SU-DHL-6 (cell line): ENCODE measurements at regions not wholly inside any gene's neighbourhood (a gene's known extent, or its start where the extent isn't known, plus 50 kb on each side); places are given as distances from the start of the nearest gene placed in this dataset.

ENCODE experiments used
- H2AFZ ChIP-seq: fragments of 200-600 bp; sonication (generic); 2 replicates; pipeline ENCODE4 v1.6.1; 2014; ENCODE audit warnings: low read depth, mild to moderate bottlenecking, moderate library complexity, mixed read lengths, antibody characterized with exemption, low read length; ENCODE audit not compliant: severe bottlenecking
- H3F3A ChIP-seq: fragments of 200-600 bp; shearing (Covaris generic); 2 replicates; pipeline ENCODE4 v1.6.0; 2016; ENCODE audit warnings: antibody characterized with exemption, mild to moderate bottlenecking; ENCODE audit not compliant: insufficient read depth
- H3K27ac ChIP-seq: fragments of 200-600 bp; sonication (generic); 2 replicates; pipeline ENCODE4 v1.5.1; 2016; ENCODE audit warnings: low read depth, mild to moderate bottlenecking, low read length, moderate library complexity, mixed read lengths
- H3K27me3 ChIP-seq: fragments of 200-600 bp; sonication (generic), shearing (Covaris generic); 2 replicates; pipeline ENCODE4 v1.6.0; 2014; ENCODE audit warnings: mild to moderate bottlenecking, low read length
- H3K36me3 ChIP-seq: fragments of 200-600 bp; sonication (generic); 2 replicates; pipeline ENCODE4 v1.6.1; 2014; ENCODE audit warnings: mild to moderate bottlenecking, low read length, mixed read lengths
- H3K4me2 ChIP-seq: fragments of 300-600, 200-600 bp; shearing (Covaris generic), sonication (generic); 2 replicates; pipeline ENCODE4 v1.6.0; 2014; ENCODE audit warnings: low read length, low read depth, mild to moderate bottlenecking; ENCODE audit not compliant: poor library complexity, severe bottlenecking
- H3K4me3 ChIP-seq: fragments of 200-600 bp; sonication (generic); 2 replicates; pipeline ENCODE4 v1.5.1; 2014; ENCODE audit warnings: antibody characterized with exemption, low read length, mild to moderate bottlenecking, mixed read lengths; ENCODE audit not compliant: insufficient read depth, poor library complexity, severe bottlenecking
- H3K79me2 ChIP-seq: fragments of 200-600 bp; sonication (generic); 2 replicates; pipeline ENCODE4 v1.6.1; 2014; ENCODE audit warnings: mild to moderate bottlenecking, low read length, moderate library complexity; ENCODE audit not compliant: insufficient read depth
- H3K9ac ChIP-seq: fragments of 200-600 bp; sonication (generic); 2 replicates; pipeline ENCODE4 v1.7.0; 2014; ENCODE audit warnings: mild to moderate bottlenecking, low read length
- H3K9me2 ChIP-seq: fragments of 200-600 bp; sonication (generic); replicated peaks from 2 replicates; pipeline ENCODE4 v1.6.1; 2014; ENCODE audit warnings: low read length; ENCODE audit not compliant: insufficient read depth
- H3K9me3 ChIP-seq: fragments of 200-600 bp; sonication (generic); 2 replicates; pipeline ENCODE4 v1.6.1; 2014; ENCODE audit warnings: low read length, mixed read lengths; ENCODE audit not compliant: insufficient read depth
- H4K20me1 ChIP-seq: fragments of 200-600 bp; sonication (generic); 2 replicates; pipeline ENCODE4 v1.6.1; 2014; ENCODE audit warnings: low read depth, mild to moderate bottlenecking, antibody characterized with exemption, low read length, moderate library complexity, mixed read lengths
- EZH2phosphoT487 ChIP-seq: fragments of 200-600 bp; sonication (generic), shearing (Covaris generic); conservative IDR thresholded peaks from 2 replicates; pipeline ENCODE4 v1.6.1; 2018; ENCODE audit warnings: mild to moderate bottlenecking, antibody characterized with exemption, low read length, moderate library complexity, mixed read lengths
- TF ChIP-seq, protein P1 (sequence below): fragments of 200-600 bp; sonication (generic); IDR thresholded peaks from one replicate; pipeline ENCODE4 v1.5.1; 2017; ENCODE audit warnings: antibody characterized with exemption, mild to moderate bottlenecking, low read length, moderate library complexity; ENCODE audit not compliant: insufficient read depth, poor library complexity, severe bottlenecking

DNA sequence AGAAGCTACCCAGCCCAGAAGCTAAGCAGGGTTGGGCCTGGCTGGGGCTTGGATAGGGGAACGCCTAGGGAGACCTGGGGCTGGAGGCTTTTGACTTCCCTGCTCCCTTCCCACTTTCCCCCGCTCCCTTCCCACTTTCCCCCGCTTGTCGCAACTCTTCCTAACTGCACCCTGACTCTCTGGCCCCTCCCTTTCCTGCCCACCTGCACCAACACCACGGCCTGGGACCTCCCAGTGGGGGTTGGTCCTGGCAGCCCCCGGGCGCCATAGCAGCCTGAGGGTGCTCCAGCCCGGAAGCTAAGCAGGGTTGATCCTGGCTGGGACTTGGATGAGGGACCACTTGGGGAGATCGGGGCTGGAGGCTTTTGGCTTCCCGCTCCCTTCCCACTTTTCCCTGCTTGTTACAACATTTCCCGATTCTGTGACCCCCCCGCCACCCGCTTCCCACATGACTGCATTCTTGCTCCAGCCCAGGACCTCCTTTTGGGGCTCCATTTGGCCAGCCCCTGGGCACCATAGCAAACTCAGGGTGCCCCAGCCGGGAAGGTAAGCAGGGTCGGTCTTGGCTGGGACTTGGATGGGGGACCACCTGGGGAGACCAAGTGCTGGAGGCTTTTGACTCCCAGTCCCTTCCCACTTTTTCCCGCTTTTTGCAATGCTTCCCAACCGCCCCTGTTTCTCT is 2287.0 kb downstream of the TP53TG3F start:
- Histone ChIP-seq H3K79me2 (no peaks in the 10 kb centered on the region), H3K9me2 (no peaks in the 10 kb centered on the region), H2AFZ (no peak overlapping the region), H3K36me3 (no peaks in the 10 kb centered on the region), H3K27me3 (no peaks in the 10 kb centered on the region), H3F3A (no peaks in the 10 kb centered on the region), H3K27ac (no peak overlapping the region), H3K4me3 (no peak overlapping the region), H3K4me2 (no peak overlapping the region), H3K9ac (no peak overlapping the region), H3K9me3 (peaks cover 4% of the 10 kb centered on the region; the same call in 1 of the 2 replicates), H4K20me1 (no peaks in the 10 kb centered on the region)
- no peak for TF ChIP-seq EZH2phosphoT487
- TF ChIP-seq, protein P1, sequence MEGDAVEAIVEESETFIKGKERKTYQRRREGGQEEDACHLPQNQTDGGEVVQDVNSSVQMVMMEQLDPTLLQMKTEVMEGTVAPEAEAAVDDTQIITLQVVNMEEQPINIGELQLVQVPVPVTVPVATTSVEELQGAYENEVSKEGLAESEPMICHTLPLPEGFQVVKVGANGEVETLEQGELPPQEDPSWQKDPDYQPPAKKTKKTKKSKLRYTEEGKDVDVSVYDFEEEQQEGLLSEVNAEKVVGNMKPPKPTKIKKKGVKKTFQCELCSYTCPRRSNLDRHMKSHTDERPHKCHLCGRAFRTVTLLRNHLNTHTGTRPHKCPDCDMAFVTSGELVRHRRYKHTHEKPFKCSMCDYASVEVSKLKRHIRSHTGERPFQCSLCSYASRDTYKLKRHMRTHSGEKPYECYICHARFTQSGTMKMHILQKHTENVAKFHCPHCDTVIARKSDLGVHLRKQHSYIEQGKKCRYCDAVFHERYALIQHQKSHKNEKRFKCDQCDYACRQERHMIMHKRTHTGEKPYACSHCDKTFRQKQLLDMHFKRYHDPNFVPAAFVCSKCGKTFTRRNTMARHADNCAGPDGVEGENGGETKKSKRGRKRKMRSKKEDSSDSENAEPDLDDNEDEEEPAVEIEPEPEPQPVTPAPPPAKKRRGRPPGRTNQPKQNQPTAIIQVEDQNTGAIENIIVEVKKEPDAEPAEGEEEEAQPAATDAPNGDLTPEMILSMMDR = no peak

DNA sequence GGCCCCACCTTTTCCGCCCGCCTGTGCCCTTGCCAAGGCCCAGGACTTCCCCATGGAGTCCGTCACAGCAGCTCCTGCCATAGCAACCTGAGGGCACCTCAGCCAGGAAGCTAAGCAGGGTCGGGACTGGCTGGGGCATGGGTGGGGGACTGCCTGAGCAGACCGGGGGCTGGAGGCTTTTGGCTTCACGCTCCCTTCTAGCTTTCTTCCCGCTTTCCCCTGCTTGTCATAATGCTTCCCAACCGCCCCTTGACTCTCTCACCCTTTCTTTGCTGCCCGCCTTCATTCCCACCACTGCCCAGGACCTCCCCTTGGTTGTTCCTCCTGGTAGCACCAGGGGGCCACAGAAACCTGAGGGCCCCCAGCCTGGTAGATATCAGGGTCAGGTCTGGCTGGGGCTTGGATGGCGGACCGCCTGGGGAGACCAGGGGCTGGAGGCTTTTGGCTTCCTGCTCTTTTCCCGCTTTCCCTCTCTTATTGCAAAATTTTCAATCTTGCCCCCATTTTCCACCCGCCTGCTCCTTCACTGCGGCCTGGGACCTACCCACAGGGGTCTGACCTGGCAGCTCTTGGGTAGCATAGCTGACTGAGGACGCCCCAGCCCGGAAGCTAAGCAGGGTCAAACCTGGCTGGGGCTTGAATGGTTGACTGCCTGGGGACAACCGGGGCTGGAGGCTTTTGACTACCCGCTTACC is 2287.7 kb downstream of the TP53TG3F start:
- Histone ChIP-seq H3K4me3 (no peak overlapping the region), H3K79me2 (no peaks in the 10 kb centered on the region), H4K20me1 (no peaks in the 10 kb centered on the region), H3K4me2 (no peak overlapping the region), H3K9ac (no peak overlapping the region), H3K9me3 (peaks cover 4% of the 10 kb centered on the region; the same call in 1 of the 2 replicates), H3K27ac (no peak overlapping the region), H3K9me2 (no peaks in the 10 kb centered on the region), H3K27me3 (no peaks in the 10 kb centered on the region), H3K36me3 (no peaks in the 10 kb centered on the region), H3F3A (no peaks in the 10 kb centered on the region), H2AFZ (no peak overlapping the region)
- no peak for TF ChIP-seq EZH2phosphoT487
- TF ChIP-seq, protein P1 = no peak

DNA sequence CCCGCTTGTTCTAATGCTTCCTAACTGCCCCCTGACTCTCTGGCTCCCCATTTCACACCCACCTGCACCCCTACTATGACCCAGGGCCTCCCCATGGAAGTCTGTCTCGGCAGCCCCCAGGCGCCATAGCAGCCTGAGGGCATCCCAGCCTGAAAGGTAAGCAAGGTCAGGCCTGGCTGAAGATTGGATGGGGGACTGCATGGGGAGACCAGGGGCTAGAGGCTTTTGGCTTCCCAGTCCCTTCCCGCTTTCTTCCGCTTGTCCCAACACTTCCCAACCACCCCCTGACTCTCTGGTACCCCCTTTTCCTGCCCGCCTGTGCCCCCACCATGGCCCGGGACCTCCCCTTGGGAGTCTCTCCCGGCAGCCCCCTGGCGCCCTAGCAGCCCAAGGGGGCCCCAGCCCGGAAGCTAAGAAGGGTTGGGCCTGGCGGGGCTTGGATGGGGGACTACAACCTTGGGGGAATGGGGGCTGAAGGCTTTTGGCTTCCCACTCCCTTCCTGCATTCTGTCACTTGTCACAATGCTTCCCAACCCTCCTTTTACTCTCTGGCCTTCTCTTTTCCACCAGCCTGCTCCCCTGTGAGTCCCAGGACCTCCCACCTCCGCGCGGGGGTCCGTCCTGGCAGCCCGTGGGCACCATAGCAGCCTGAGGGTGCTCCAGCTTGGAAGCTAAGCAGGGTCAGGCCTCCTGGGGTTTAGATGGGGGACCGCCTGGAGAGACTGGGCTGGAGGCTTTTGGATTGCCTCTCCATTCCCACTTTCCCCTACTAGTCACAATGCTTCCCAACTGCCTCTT is 2288.4 kb downstream of the TP53TG3F start:
- Histone ChIP-seq H3K9me2 (no peaks in the 10 kb centered on the region), H3K4me3 (no peak overlapping the region), H3K27ac (no peak overlapping the region), H3K9ac (no peak overlapping the region), H3K79me2 (no peaks in the 10 kb centered on the region), H4K20me1 (no peaks in the 10 kb centered on the region), H2AFZ (no peak overlapping the region), H3K4me2 (no peak overlapping the region), H3K36me3 (no peaks in the 10 kb centered on the region), H3F3A (no peaks in the 10 kb centered on the region), H3K9me3 (peaks cover 4% of the 10 kb centered on the region; the same call in 1 of the 2 replicates), H3K27me3 (no peaks in the 10 kb centered on the region)
- TF ChIP-seq EZH2phosphoT487 = no peak
- TF ChIP-seq, protein P1 = no peak
